Activated CD4-positive, CD25-positive, alpha-beta regulatory T cell treated with anti-CD3 and anti-CD28 coated beads, Interleukin-2, amount 50 U/mL, for 24 hours (primary cell): ENCODE measurements at regions not wholly inside any gene's neighbourhood (a gene's known extent, or its start where the extent isn't known, plus 50 kb on each side); places are given as distances from the start of the nearest gene placed in this dataset.

Source experiments
- ATAC-seq, 2 donors: fragments of 150-1000 bp; cut with Tn5 transposase; one replicate each; pipeline ENCODE4 v1.10.0; 2021; ENCODE audit warnings: mild to moderate bottlenecking in 1 of 2, moderate library complexity in 1 of 2

DNA sequence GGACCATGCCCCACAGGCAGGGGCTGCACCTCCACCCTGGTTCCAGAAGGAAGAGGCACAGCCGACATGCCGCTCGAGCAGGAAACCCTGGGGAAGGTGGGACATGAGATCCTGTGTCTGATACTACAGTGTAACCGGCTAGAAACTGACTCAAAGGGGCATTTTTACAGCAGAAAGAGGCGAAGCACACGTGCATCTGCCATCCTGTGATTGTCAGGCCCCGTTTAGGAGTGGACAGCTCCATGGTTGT is 62.7 kb downstream of the SIK1 start:
- ATAC-seq: no peak

- ATAC-seq: no peak
These were observed 63.2 kb downstream of the SIK1 start for GRCh38 chr21:43363506-43364260.

DNA sequence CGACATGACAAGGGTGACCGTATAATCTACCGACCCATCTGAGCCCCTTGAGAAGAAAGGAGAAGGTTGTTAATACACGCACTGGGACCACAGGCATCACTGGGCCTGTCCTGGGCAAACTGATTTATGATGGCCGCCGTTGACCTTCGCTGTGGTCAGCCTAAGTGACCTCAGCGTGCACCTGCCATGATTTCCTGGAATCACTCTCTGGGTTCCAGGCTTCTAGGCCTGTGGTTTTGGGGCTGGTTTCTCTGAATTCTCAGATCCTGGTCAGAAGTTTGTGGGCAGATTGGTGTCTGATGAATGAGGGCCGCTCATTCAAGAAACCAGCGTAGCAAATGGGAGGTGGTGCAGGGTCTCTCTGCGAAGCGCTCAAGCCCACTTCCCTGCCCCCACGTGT is 64.0 kb downstream of the SIK1 start:
- peak in 1 of 2 donors; percentile 30 for ATAC-seq

- peak; percentile 84 to 90 for ATAC-seq
These were observed 64.6 kb downstream of the SIK1 start for GRCh38 chr21:43362321-43362791.

GRCh38 chr21:43361493-43362296 is 65.2 kb downstream of the SIK1 start:
- peak; percentile 44 to 67 for ATAC-seq

DNA sequence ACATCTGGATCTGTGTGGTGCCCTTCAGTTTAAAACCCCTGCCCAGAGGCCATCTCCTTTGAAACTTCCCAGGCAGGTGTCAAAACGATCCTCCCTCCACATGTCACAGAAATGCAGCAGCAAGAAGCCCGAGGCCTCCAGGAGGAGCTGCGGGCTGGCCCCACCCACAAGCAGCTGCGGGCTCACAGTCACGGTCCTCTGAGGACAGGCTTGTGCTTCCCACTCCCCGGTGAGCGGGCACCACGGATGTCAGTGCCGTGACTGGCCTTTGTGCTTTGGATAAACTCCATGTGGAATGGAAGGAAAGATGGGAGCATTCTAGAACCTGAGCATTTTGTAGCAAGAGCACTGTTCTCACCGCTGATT is 65.8 kb downstream of the SIK1 start:
- peak in 1 of 2 donors; percentile 20 for ATAC-seq

GRCh38 chr21:43360441-43361126 is 66.3 kb downstream of the SIK1 start:
- ATAC-seq: no peak

DNA sequence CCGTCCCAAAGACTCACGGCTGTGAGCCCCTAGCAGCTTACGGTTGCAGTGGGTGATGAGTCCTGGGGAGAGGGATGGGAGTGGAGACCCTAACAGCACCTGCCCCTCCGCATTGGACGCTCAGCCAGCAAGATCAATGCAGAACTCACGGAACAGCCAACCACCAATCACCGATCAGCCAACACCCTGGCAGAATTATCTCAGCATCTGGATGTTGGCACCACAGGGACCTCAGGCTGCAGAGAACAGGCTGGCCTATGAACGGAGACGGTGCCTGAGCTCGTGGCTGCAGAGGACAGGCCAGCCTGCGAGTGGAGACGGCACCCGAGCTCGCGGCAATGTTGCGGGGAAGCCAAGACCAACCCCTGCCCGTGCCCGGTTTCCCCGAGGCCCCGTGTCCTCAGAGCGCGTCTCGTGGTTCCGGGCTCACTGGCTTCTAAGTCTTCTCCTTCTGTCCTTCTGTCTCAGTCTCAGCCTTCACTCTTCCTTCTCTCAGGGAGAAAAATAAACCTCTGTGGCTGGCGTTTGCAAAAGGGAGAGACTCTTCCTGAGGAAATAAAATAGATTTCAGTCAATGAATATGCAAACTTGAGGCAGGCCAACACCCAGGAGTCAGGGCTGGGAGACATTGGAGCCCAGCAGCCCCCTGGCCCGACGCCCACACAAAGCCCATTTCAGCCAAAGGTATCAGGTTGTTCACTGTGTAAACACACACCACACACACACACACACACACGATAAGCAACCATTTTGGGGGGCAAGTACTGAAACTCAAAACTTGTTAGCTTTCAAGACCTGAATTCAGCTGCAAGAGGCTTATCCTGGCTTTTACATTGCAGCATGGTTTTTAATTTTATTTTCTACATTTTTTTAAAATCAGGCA is 67.8 kb downstream of the SIK1 start:
- no peak for ATAC-seq

- no peak for ATAC-seq
These were observed 69.1 kb downstream of the SIK1 start for GRCh38 chr21:43357715-43358430.

DNA sequence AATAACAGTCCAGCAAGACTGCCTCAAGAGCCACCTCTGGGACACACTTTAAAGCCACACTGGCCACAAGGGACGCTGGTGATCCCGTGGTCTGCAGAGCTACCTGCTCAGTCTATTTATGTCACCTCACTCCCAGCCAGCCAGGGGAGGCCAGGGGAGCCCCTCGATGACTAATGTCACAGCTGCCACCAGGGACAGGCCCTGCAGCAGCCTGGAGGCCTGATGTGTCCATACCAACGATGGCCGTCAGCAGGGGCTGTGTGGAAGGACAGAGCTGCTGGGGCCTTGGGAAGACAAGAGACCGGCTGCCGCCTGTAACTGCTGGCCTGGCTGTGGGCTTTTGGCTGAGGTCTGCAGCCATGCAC is 71.0 kb downstream of the SIK1 start:
- ATAC-seq: peak; percentile 33 to 36

GRCh38 chr21:43355266-43355924 is 71.5 kb downstream of the SIK1 start:
- no peak for ATAC-seq

DNA sequence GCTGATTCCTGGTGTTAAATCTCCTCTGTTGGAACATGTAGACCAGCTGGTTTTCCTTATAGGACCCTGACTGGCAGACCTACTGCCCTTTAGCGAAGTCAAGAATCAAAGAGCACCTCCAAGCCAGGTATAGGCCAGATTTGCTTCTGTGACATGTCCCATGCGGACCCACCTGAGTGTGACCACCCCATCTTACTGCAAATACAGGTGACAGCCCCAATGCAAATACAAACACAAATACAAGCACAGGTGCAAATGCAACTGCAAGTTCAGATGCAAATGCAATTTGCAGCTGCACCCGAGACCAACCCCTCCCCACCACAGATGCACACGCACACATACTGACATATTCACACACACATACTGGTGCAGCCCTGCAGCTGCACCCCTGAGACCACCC is 72.3 kb downstream of the SIK1 start:
- no peak for ATAC-seq

- no peak for ATAC-seq
These were observed 72.9 kb downstream of the SIK1 start for GRCh38 chr21:43354026-43354420.

DNA sequence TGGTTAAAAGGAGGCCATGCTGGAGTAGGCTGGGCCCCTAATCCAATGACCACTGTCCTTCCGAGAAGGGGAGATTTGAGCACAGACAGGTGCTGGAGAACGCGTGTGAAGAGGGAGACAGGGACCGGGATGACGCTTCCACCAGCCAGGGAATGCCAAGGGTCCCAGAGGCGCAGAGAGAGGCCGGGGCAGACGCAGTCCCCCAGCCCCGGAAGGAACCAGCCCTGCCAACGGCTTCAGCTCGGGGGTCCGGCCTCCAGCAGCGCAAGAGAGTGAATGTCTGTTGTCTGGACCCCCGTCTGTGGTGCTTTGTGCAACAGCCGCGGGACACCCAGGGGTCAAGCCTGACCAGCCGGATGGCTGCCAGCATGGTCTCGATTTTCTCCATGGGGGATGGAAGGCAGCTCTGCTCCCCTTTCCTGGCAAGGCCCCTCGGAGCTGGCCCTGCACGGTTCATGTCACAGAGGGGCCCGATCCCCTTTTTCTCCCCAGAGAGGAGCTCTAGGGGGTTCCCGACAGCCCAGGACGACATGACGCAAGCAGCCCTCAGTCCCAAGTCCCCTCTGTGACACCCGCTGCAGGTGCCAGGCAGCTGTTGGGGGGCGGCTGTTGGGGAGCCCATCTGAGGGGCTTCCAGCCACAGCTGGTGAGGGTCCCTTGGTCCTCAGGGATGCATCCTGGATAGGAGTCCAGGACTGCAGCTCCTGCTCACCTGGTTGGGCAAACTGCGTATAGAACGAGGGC is 73.5 kb downstream of the SIK1 start:
- ATAC-seq: no peak

DNA sequence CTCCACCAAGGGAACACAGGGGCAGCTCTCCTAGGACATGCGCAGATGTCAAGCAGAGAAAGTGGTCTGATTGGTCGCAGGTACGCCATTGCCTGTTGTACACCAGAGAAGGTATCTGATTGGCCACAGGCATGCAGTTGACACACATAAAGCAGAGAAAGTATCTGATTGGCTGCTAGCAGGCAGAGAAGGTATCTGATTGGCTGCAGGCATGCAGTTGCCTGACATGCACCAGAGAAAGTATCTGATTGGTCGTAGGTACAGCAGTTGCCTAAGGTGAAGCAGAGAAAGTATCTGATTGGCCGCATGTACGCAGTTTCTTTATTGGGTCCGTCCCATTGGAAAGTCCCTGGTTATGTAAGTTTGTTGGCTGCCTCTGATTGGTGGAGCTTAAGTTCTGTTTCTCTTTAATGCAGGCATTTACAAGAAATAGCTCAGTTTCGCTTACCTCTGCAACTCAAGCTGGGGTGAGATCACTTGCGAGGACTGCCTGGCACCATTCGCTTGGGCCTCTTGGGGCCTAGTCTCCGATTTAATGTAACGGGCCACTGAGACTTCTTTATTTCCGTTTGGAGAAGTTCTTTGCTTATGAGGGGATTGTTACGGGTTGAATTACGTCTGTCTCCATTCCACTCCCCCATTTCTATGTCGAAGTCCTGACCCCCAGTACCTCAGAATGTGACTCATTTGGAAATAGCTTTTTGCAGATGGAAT is 74.2 kb downstream of the SIK1 start:
- peak; percentile 83 to 85 for ATAC-seq

DNA sequence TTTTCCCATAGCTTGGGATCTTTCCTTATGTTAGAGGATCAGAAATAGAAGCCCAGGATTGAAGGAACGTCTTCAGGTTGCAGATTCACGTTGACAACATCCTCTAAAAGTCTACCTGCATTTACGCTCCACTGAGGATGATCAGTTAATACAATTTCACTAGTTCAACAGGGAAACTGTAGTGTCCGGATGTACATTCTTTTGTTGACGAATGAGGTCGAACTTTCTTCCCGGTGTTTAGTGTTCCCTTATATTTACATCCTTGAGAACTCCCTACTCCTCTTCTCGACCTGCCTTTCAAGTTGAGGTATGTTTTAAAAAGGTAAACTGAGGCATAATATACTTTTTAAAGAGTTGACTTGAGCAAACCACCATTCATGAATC is 74.8 kb downstream of the SIK1 start:
- ATAC-seq: no peak

DNA sequence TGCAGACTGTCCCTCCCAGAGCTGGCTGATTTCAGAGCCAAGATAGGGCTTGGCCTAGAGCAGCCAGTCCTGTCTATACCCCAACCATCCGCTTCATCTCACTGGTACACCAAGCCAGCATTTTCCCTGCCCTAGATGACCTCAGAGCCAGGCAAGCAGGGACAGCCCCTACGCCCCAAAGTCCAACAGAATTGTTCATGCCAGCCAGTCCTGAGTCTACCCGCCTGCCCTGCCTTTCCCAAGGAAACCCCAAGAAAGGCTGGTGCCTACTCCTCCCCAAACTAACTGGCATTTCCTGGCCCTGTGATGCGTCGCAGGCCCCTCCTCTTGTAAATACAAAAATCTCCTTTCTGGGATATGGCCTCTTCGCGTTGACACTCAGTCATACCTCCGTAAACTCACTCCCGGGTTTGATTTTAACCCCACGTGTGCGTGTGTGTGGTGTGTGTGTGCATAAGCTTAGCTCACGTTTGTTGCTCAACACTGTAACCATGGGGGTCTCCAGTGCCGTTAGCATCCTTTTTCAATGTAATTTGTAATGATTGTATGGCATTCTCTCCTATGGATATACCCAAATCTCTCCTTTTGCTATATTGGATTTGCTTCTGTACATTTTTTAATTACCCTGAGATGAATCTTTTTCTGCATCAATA is 75.3 kb downstream of the SIK1 start:
- no peak for ATAC-seq

DNA sequence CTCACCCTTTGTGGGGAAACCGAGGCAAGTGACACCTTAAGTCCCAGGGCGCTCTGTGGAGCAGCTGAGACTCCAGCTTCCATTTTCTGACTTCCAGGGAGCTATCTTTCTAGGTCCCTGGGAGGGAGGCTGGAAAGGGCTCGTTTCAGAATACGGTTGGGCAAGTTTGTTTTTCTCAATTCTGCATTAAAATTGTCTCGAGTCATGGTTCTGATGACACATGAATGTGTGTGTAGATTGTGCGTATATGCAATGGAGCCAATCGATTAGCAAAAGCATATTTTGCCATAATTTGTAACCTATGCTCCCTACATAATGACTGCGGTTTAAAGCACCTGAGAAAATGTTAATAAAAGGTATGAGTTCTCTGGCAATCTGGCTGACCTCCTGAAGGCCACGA is 77.3 kb downstream of the SIK1 start:
- no peak for ATAC-seq

DNA sequence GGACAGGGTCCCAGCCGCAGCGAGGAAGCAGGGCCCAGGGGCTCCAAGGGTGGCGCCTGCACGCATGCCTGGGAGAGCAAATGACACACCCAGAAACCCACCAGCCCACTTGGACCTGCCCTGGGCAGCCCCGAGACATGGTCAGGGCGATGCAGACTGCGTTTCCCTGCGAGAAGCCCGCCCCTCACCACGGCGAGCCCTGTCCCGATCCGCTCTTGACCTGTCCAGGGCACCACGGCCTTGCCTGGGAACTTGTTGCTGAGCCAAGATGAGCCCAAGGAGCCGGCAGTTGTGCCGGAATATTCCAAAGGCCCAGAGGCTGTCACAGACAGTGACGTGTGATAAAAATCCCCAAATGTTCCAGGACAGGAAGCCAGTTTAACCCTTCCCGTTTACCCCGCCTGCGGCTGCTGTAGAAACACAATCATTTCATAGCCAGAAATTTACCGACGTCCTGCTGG is 78.1 kb downstream of the SIK1 start:
- ATAC-seq: no peak
